Astrocyte (in vitro differentiated cells and primary cell): ENCODE measurements at regions not wholly inside any gene's neighbourhood (a gene's known extent, or its start where the extent isn't known, plus 50 kb on each side); places are given as distances from the start of the nearest gene placed in this dataset.

ENCODE experiments used
- CTCF ChIP-seq: IDR thresholded peaks from 2 replicates; pipeline ENCODE4 v1.5.1; 2011; ENCODE audit warnings: low read depth, mild to moderate bottlenecking, inconsistent platforms, low read length, moderate library complexity; ENCODE audit not compliant: insufficient read depth
- EZH2 ChIP-seq: IDR thresholded peaks from 2 replicates; pipeline ENCODE4 v1.6.1; 2012; ENCODE audit warnings: mild to moderate bottlenecking, low read length, inconsistent platforms; ENCODE audit not compliant: insufficient read depth

- TF ChIP-seq EZH2 (no peak), CTCF (no peak)
Observed at GRCh38 chr7:142470544-142470830, 212.6 kb upstream of the PRSS58 start.
